K562 (cell line): ENCODE measurements at regions not wholly inside any gene's neighbourhood (a gene's known extent, or its start where the extent isn't known, plus 50 kb on each side); places are given as distances from the start of the nearest gene placed in this dataset.

Source experiments
- ATAC-seq: fragments of 200-7000 bp; cut with Tn5 transposase; 3 replicates; pipeline ENCODE4 v1.9.1; 2020; ENCODE audit warnings: moderate library complexity
- BruUV-seq: library from RNA; stranded (reverse); fragments of 400-500 nt; replicated peaks from 2 replicates; lab custom pipeline; 2021; lab: Mats Ljungman, UMichigan
- CTCF ChIA-PET: fragments of 300-600 bp; formaldehyde crosslinking; extraction: SDS; loops from one replicate; lab custom pipeline; 2021; ENCODE audit warnings: low intra/inter-chr PET ratio; lab: Yijun Ruan, JAX
- POLR2A ChIA-PET: fragments of 300-600, 350-650 bp; sonication (Branson Sonifier 250); formaldehyde crosslinking; extraction: SDS; loops from one replicate; lab custom pipeline; 2021; ENCODE audit warnings: antibody characterized with exemption, inconsistent platforms; lab: Yijun Ruan, JAX
- DNase-seq, 4 experiments: peaks; one replicate each; pipeline versions ENCODE4 v3.0.0 to v3.0.0-alpha.2; 2011 to 2018; ENCODE audit warnings: low spot score in 3 of 4, mixed read lengths in 3 of 4; ENCODE audit errors: extremely low read depth in 1 of 4
- FAIRE-seq: peaks from 2 replicates; lab custom pipeline; 2011; peaks lifted over from hg19 to GRCh38; lab: Jason Lieb, UNC
- H2AFZ ChIP-seq: 2 replicates; pipeline ENCODE4 v1.6.0; 2011; ENCODE audit warnings: low read depth, low read length, control low read depth, inconsistent platforms
- H3K27ac ChIP-seq: fragments of 200-600 bp; 3 replicates; pipeline ENCODE4 v1.8.0; 2011; ENCODE audit warnings: low read depth, mild to moderate bottlenecking, control low read depth, inconsistent platforms, low read length, moderate library complexity, mixed read lengths; ENCODE audit errors: extremely low read depth
- H3K27me3 ChIP-seq, 2 experiments: fragments of 300-600 bp in 1 of 2; 2 replicates in 1 of 2; 3 replicates in 1 of 2; pipeline versions ENCODE4 v1.6.0 to v1.8.0; 2011; ENCODE audit warnings: inconsistent platforms in 2 of 2, low read length in 2 of 2, mild to moderate bottlenecking in 1 of 2, mixed read lengths in 1 of 2, moderate library complexity in 1 of 2; ENCODE audit not compliant: control insufficient read depth in 2 of 2, insufficient read depth in 2 of 2
- H3K36me3 ChIP-seq: fragments of 300-600 bp; 3 replicates; pipeline ENCODE4 v1.8.0; 2011; ENCODE audit warnings: mild to moderate bottlenecking, low read length, inconsistent platforms; ENCODE audit not compliant: control insufficient read depth, insufficient read depth
- H3K4me1 ChIP-seq, 2 experiments: fragments of 200-600 bp in 1 of 2; replicated peaks in 1 of 2; 2 replicates in 1 of 2; 3 replicates in 1 of 2; pipeline versions ENCODE4 v1.5.1 to v1.8.0; 2011; ENCODE audit warnings: inconsistent platforms in 2 of 2, low read length in 2 of 2, mild to moderate bottlenecking in 1 of 2, mixed read lengths in 1 of 2, moderate library complexity in 1 of 2; ENCODE audit not compliant: control insufficient read depth in 2 of 2, insufficient read depth in 2 of 2
- H3K4me2 ChIP-seq: 2 replicates; pipeline ENCODE4 v1.6.1; 2011; ENCODE audit warnings: low read length, control low read depth, inconsistent platforms, mixed read lengths; ENCODE audit not compliant: insufficient read depth
- H3K4me3 ChIP-seq: fragments of 200-600 bp; sonication (generic), shearing (Covaris generic); 2 replicates; pipeline ENCODE4 v1.5.1; 2016; ENCODE audit warnings: control low read depth, inconsistent platforms
- H3K79me2 ChIP-seq: fragments of 200-600 bp; 3 replicates; pipeline ENCODE4 v1.8.0; 2011; ENCODE audit warnings: low read length, inconsistent platforms; ENCODE audit not compliant: control insufficient read depth, insufficient read depth
- H3K9ac ChIP-seq, 2 experiments: 2 replicates each; pipeline versions ENCODE4 v1.6.0 to v1.6.1; 2011; ENCODE audit warnings: low read depth in 2 of 2, low read length in 2 of 2, control low read depth in 1 of 2, inconsistent platforms in 1 of 2, mild to moderate bottlenecking in 1 of 2, mixed read lengths in 1 of 2; ENCODE audit not compliant: insufficient read depth in 1 of 2
- H3K9me1 ChIP-seq: one replicate; pipeline ENCODE4 v1.6.0; 2011; ENCODE audit warnings: inconsistent platforms, mild to moderate bottlenecking, low read length, moderate library complexity; ENCODE audit not compliant: control insufficient read depth, insufficient read depth
- H3K9me3 ChIP-seq: replicated peaks from 2 replicates; pipeline ENCODE4 v1.5.1; 2011; ENCODE audit warnings: low read depth, low read length, inconsistent platforms; ENCODE audit not compliant: control insufficient read depth, insufficient read depth
- H4K20me1 ChIP-seq: replicated peaks from 2 replicates; pipeline ENCODE4 v1.6.1; 2011; ENCODE audit warnings: low read length, inconsistent platforms, mixed read lengths; ENCODE audit not compliant: control insufficient read depth, insufficient read depth
- ELF4 ChIP-seq: fragments of 450-650 bp; formaldehyde crosslinking; IDR thresholded peaks from 2 replicates; pipeline ENCODE4 v1.4.0; 2022; ENCODE audit warnings: missing genetic modification characterization
- HMG20A ChIP-seq: fragments of 450-650 bp; formaldehyde crosslinking; conservative IDR thresholded peaks from 2 replicates; pipeline ENCODE4 v1.4.0; 2020; ENCODE audit warnings: mild to moderate bottlenecking, mixed read lengths
- KDM5B ChIP-seq: fragments of 200-600 bp; sonication (generic); IDR thresholded peaks from 2 replicates; pipeline ENCODE4 v1.6.1; 2012; ENCODE audit warnings: low read depth, mild to moderate bottlenecking, moderate library complexity, low read length, control low read depth, inconsistent platforms; ENCODE audit not compliant: insufficient replicate concordance
- MECOM ChIP-seq: fragments of 250-450 bp; sonication (Bioruptor Pico); IDR thresholded peaks from 2 replicates; pipeline ENCODE4 v1.8.0; 2022; ENCODE audit warnings: inconsistent platforms
- MEIS2 ChIP-seq: fragments of 450-650 bp; IDR thresholded peaks from 2 replicates; pipeline ENCODE4 v1.6.1; 2014; ENCODE audit warnings: mild to moderate bottlenecking; ENCODE audit not compliant: partially characterized antibody
- NFE2 ChIP-seq: IDR thresholded peaks from 2 replicates; pipeline ENCODE4 v1.6.1; 2014; ENCODE audit warnings: antibody characterized with exemption, low read depth
- NFE2L1 ChIP-seq: fragments of 450-650 bp; IDR thresholded peaks from 2 replicates; pipeline ENCODE4 v1.6.1; 2016; ENCODE audit warnings: missing genetic modification characterization, low read depth, mild to moderate bottlenecking, missing compliant biosample characterization, moderate library complexity, borderline replicate concordance
- PTRF ChIP-seq: fragments of 450-650 bp; IDR thresholded peaks from 2 replicates; pipeline ENCODE4 v1.6.1; 2016; ENCODE audit warnings: mild to moderate bottlenecking, missing genetic modification characterization, missing compliant biosample characterization
- SMARCA5 ChIP-seq: fragments of 450-650 bp; IDR thresholded peaks from 2 replicates; pipeline ENCODE4 v1.6.1; 2016
- TBL1XR1 ChIP-seq, 2 experiments: IDR thresholded peaks; 2 replicates each; pipeline ENCODE4 v1.6.1; 2012; ENCODE audit warnings: improper control_type of control experiment in 2 of 2, low read length in 2 of 2, mild to moderate bottlenecking in 1 of 2
- THAP7 ChIP-seq: fragments of 250-450 bp; sonication (Bioruptor Pico); IDR thresholded peaks from 2 replicates; pipeline ENCODE4 v1.5.0; 2021
- ZBTB5 ChIP-seq: fragments of 450-650 bp; IDR thresholded peaks from 2 replicates; pipeline ENCODE4 v1.6.1; 2017; ENCODE audit warnings: antibody characterized with exemption
- ZHX1 ChIP-seq: fragments of 150-350 bp; conservative IDR thresholded peaks from 2 replicates; pipeline ENCODE4 v1.6.1; 2014; ENCODE audit warnings: low read length
- ZNF174 ChIP-seq: fragments of 250-450 bp; sonication (Bioruptor Pico); IDR thresholded peaks from 2 replicates; pipeline ENCODE4 v1.4.0; 2020; ENCODE audit warnings: mild to moderate bottlenecking
- ZNF24 ChIP-seq: fragments of 450-650 bp; IDR thresholded peaks from 2 replicates; pipeline ENCODE4 v1.6.1; 2016
- ZNF277 ChIP-seq: fragments of 250-450 bp; sonication (Bioruptor Pico); IDR thresholded peaks from 2 replicates; pipeline ENCODE4 v1.8.0; 2022; ENCODE audit warnings: inconsistent platforms, mild to moderate bottlenecking, moderate library complexity, borderline replicate concordance
- ZNF551 ChIP-seq: fragments of 250-450 bp; sonication (Bioruptor Pico); IDR thresholded peaks from 2 replicates; pipeline ENCODE4 v1.5.0; 2021; ENCODE audit warnings: mild to moderate bottlenecking, moderate library complexity
- ZNF584 ChIP-seq: fragments of 200-800 bp; sonication (Bioruptor generic); IDR thresholded peaks from 2 replicates; pipeline ENCODE4 v1.6.1; 2016; ENCODE audit warnings: low read depth, mild to moderate bottlenecking, missing genetic modification characterization, missing compliant biosample characterization
- WGBS: fragments of 100-300 bp; shearing (Covaris generic); methylation state at CpG from one replicate; pipeline ENCODE4 v1.1.6; 2016; ENCODE audit warnings: low coverage, mixed read lengths; ENCODE audit not compliant: insufficient coverage; ENCODE audit errors: missing lambda C conversion rate; 5-methylcytosine and 5-hydroxymethylcytosine counted together
- in situ Hi-C: fragments of 300-500 bp; cut with MboI; formaldehyde crosslinking; loops from 4 replicates; pipeline ENCODE4 v1.15.0; 2018; ENCODE audit warnings: inconsistent platforms, mixed read lengths
- intact Hi-C: fragments of 100-400 bp; cut with micrococcal nuclease; formaldehyde crosslinking; loops from 2 replicates; pipeline ENCODE4 v1.14.2; 2022

GRCh38 chr20:60899320-60899719 lies 352.7 kb upstream of the CDH4 start:
- FAIRE-seq = no peak
- Histone ChIP-seq H3K27me3 (no peaks in the 10 kb centered on the region), H3K36me3 (no peaks in the 10 kb centered on the region), H3K4me2 (no peak overlapping the region), H3K9me1 (no peaks in the 10 kb centered on the region), H3K4me3 (no peak overlapping the region), H2AFZ (no peak overlapping the region), H4K20me1 (no peaks in the 10 kb centered on the region), H3K9me3 (no peaks in the 10 kb centered on the region), H3K79me2 (no peaks in the 10 kb centered on the region), H3K4me1 (no peaks in the 10 kb centered on the region), H3K27ac (no peak overlapping the region), H3K9ac (no peak overlapping the region)
- TF ChIP-seq TBL1XR1 (IDR thresholded peaks at IDR 0.05; ENCODE audit: low read length in 2 of 2) (no peak), KDM5B (no peak), NFE2 (no peak), ZNF551 (CRISPR knock-in tag) (no peak), PTRF (tag) (no peak), SMARCA5 (no peak), ZNF277 (no peak), HMG20A (CRISPR knock-in tag) (no peak), ZNF174 (CRISPR knock-in tag) (no peak), NFE2L1 (tag) (no peak), ZNF584 (CRISPR knock-in tag) (no peak), MECOM (CRISPR knock-in tag) (no peak), THAP7 (no peak), ZNF24 (no peak), MEIS2 (no peak), ZHX1 (no peak), ELF4 (CRISPR knock-in tag) (no peak), ZBTB5 (no peak)
- no peak for ATAC-seq
- intact Hi-C loops = no loop called here
- POLR2A ChIA-PET = no interaction called here
- CTCF ChIA-PET = no interaction called here
- in situ Hi-C loops = no loop called here
- DNase-seq = no peak
- WGBS = 0% methylated on average over 2 of the region's 2 CpGs
- no TSS peak for BruUV-seq
